HCT116 (cell line): ENCODE measurements at regions not wholly inside any gene's neighbourhood (a gene's known extent, or its start where the extent isn't known, plus 50 kb on each side); places are given as distances from the start of the nearest gene placed in this dataset.

Experiments used
- ATAC-seq: fragments of 200-7000 bp; cut with Tn5 transposase; 2 replicates; pipeline ENCODE4 v1.9.1; 2020; ENCODE audit warnings: mild to moderate bottlenecking, moderate library complexity
- BruUV-seq: library from RNA; stranded (reverse); fragments of 400-500 nt; replicated peaks from 2 replicates; lab custom pipeline; 2021; lab: Mats Ljungman, UMichigan
- CTCF ChIA-PET: fragments of 300-600 bp; sonication (Branson Sonifier 250); formaldehyde crosslinking; loops from one replicate; lab custom pipeline; 2021; ENCODE audit warnings: antibody characterized with exemption; lab: Charles Lee
- POLR2A ChIA-PET: fragments of 300-600, 350-600 bp; sonication (Branson Sonifier 250); formaldehyde crosslinking; loops from one replicate; lab custom pipeline; 2021; ENCODE audit warnings: antibody characterized with exemption; lab: Charles Lee
- RAD21 ChIA-PET, 2 experiments: fragments of 300-600 bp; sonication (Branson Sonifier 250); formaldehyde crosslinking; loops; one replicate each; lab custom pipeline; 2023; ENCODE audit warnings: low total read pairs in 2 of 2; ENCODE audit not compliant: uncharacterized antibody in 2 of 2, unreplicated experiment in 2 of 2, low non-redundant PET in 1 of 2; lab: Charles Lee
- DNase-seq: peaks from one replicate; pipeline ENCODE4 v3.0.0-alpha.2; 2010; ENCODE audit warnings: low read depth, low spot score
- H2AFZ ChIP-seq: fragments of 200-600 bp; shearing (Covaris generic), sonication (generic); 2 replicates; pipeline ENCODE4 v1.6.1; 2017; ENCODE audit warnings: low read depth, mixed run types, mixed read lengths, antibody characterized with exemption, low read length; ENCODE audit not compliant: poor library complexity, severe bottlenecking
- H3K27ac ChIP-seq: 2 replicates; pipeline ENCODE4 v1.5.1; 2012; ENCODE audit warnings: low read depth, low read length
- H3K27me3 ChIP-seq: fragments of 200-600 bp; sonication (generic); 2 replicates; pipeline ENCODE4 v1.6.1; 2016; ENCODE audit warnings: mixed run types, low read length, mixed read lengths; ENCODE audit not compliant: insufficient read depth
- H3K36me3 ChIP-seq, 2 experiments: fragments of 200-500 bp in 1 of 2; fragments of 200-600 bp in 1 of 2; sonication (Bioruptor generic) in 1 of 2; sonication (generic) in 1 of 2; 2 replicates each; pipeline versions ENCODE4 v1.5.1 to v1.6.1; 2014 to 2016; ENCODE audit warnings: low read length in 2 of 2, inconsistent platforms in 1 of 2, mixed read lengths in 1 of 2, mixed run types in 1 of 2; ENCODE audit not compliant: insufficient read depth in 2 of 2, control insufficient read depth in 1 of 2
- H3K4me1 ChIP-seq, 2 experiments: fragments of 200-600 bp in 1 of 2; sonication (generic) in 1 of 2; 2 replicates each; pipeline versions ENCODE4 v1.5.1 to v1.6.1; 2012 to 2017; ENCODE audit warnings: low read length in 2 of 2, inconsistent platforms in 1 of 2, mild to moderate bottlenecking in 1 of 2, mixed read lengths in 1 of 2, mixed run types in 1 of 2, moderate library complexity in 1 of 2; ENCODE audit not compliant: insufficient read depth in 2 of 2, control insufficient read depth in 1 of 2
- H3K4me2 ChIP-seq: fragments of 200-600 bp; sonication (generic); 2 replicates; pipeline ENCODE4 v1.6.1; 2017; ENCODE audit warnings: mixed run types, low read length, mixed read lengths
- H3K4me3 ChIP-seq, 2 experiments: fragments of 200-600 bp in 1 of 2; sonication (generic) in 1 of 2; replicated peaks in 1 of 2; 2 replicates each; pipeline ENCODE4 v1.5.1; 2011 to 2016; ENCODE audit warnings: low read length in 2 of 2, control low read depth in 1 of 2, low read depth in 1 of 2, mild to moderate bottlenecking in 1 of 2, mixed read lengths in 1 of 2, mixed run types in 1 of 2
- H3K79me2 ChIP-seq: fragments of 200-600 bp; sonication (generic); 2 replicates; pipeline ENCODE4 v1.6.1; 2017; ENCODE audit warnings: mild to moderate bottlenecking, mixed run types, low read length, moderate library complexity, mixed read lengths; ENCODE audit not compliant: insufficient read depth
- H3K9ac ChIP-seq: fragments of 200-600 bp; sonication (generic); 2 replicates; pipeline ENCODE4 v1.6.1; 2016; ENCODE audit warnings: low read length, mixed read lengths
- H3K9me2 ChIP-seq: fragments of 200-600 bp; sonication (generic), shearing (Covaris generic); 2 replicates; pipeline ENCODE4 v1.6.1; 2017; ENCODE audit warnings: mixed run types, mild to moderate bottlenecking, moderate library complexity; ENCODE audit not compliant: insufficient read depth
- H3K9me3 ChIP-seq, 2 experiments: fragments of 200-500 bp in 1 of 2; fragments of 200-600 bp in 1 of 2; sonication (Bioruptor generic) in 1 of 2; sonication (generic) in 1 of 2; 2 replicates each; pipeline ENCODE4 v1.6.1; 2014 to 2017; ENCODE audit warnings: low read length in 2 of 2, mixed read lengths in 2 of 2, inconsistent platforms in 1 of 2, low read depth in 1 of 2, mild to moderate bottlenecking in 1 of 2, mixed run types in 1 of 2, moderate library complexity in 1 of 2; ENCODE audit not compliant: control insufficient read depth in 1 of 2, insufficient read depth in 1 of 2
- H4K20me1 ChIP-seq: fragments of 200-600 bp; sonication (generic), shearing (Covaris generic); 2 replicates; pipeline ENCODE4 v1.6.1; 2017; ENCODE audit warnings: mixed run types, mild to moderate bottlenecking, moderate library complexity; ENCODE audit not compliant: insufficient read depth
- CBX3 ChIP-seq: IDR thresholded peaks from 2 replicates; pipeline ENCODE4 v1.6.1; 2012; ENCODE audit warnings: low read depth
- CEBPB ChIP-seq: IDR thresholded peaks from 2 replicates; pipeline ENCODE4 v1.6.1; 2012; ENCODE audit warnings: low read depth
- EGR1 ChIP-seq: IDR thresholded peaks from 2 replicates; pipeline ENCODE4 v1.6.1; 2012; ENCODE audit warnings: low read depth
- ELF1 ChIP-seq: IDR thresholded peaks from 2 replicates; pipeline ENCODE4 v1.6.1; 2012; ENCODE audit warnings: low read depth, borderline replicate concordance
- EZH2phosphoT487 ChIP-seq: fragments of 200-600 bp; IDR thresholded peaks from 2 replicates; pipeline ENCODE4 v1.6.1; 2018; ENCODE audit warnings: antibody characterized with exemption, borderline replicate concordance
- FOSL1 ChIP-seq: IDR thresholded peaks from 2 replicates; pipeline ENCODE4 v1.6.1; 2012; ENCODE audit warnings: low read depth
- POLR2A ChIP-seq: IDR thresholded peaks from 2 replicates; pipeline ENCODE4 v1.7.0; 2011; ENCODE audit warnings: borderline replicate concordance; ENCODE audit not compliant: insufficient read depth, insufficient read length; ENCODE audit errors: extremely low read depth
- POLR2AphosphoS5 ChIP-seq: IDR thresholded peaks from 2 replicates; pipeline ENCODE4 v1.6.1; 2011; ENCODE audit warnings: mild to moderate bottlenecking, low read depth, low read length, moderate library complexity
- RAD21 ChIP-seq: IDR thresholded peaks from 2 replicates; pipeline ENCODE4 v1.6.1; 2012; ENCODE audit warnings: low read depth, mild to moderate bottlenecking
- SIN3A ChIP-seq: IDR thresholded peaks from 2 replicates; pipeline ENCODE4 v1.6.1; 2012; ENCODE audit warnings: low read depth
- SRF ChIP-seq: IDR thresholded peaks from 2 replicates; pipeline ENCODE4 v1.6.1; 2012; ENCODE audit warnings: low read depth
- TCF7L2 ChIP-seq: IDR thresholded peaks from 2 replicates; pipeline ENCODE4 v1.7.0; 2011; ENCODE audit warnings: borderline replicate concordance, inconsistent platforms; ENCODE audit not compliant: insufficient read depth, insufficient read length; ENCODE audit errors: extremely low read depth
- YY1 ChIP-seq: IDR thresholded peaks from 2 replicates; pipeline ENCODE4 v1.6.1; 2011; ENCODE audit warnings: low read length, low read depth, moderate library complexity, mild to moderate bottlenecking; ENCODE audit not compliant: insufficient replicate concordance; ENCODE audit errors: extremely low read depth
- intact Hi-C: fragments of 100-400 bp; cut with micrococcal nuclease; formaldehyde crosslinking; loops from 2 replicates; pipeline ENCODE4 v1.10.0; 2022
- TF ChIP-seq, protein P1 (sequence below): IDR thresholded peaks from 2 replicates; pipeline ENCODE4 v1.6.1; 2012
- TF ChIP-seq, protein P2 (sequence below): IDR thresholded peaks from 2 replicates; pipeline ENCODE4 v1.6.1; 2012; ENCODE audit warnings: low read depth

DNA sequence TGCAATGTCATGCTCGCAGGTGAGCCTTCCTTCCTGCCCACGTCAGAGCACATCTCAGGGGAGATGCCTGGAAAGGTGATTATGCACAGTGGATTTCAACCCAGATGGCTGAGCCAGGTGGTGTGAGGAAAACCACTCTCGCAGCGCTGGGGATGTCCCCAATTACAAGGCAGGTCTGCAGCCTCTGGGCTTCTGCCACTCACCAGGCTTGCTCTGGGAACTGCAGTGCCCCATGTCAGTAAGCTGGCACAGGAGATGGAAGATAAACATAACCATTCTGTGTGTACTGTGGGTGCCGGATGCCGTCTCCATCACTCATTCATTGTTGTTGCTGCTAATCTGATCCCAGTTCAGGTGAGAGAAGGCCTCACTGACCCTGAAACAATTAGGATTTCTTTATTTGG, 222.9 kb upstream of the PITRM1 start:
- Histone ChIP-seq H2AFZ (no peak overlapping the region), H3K9ac (no peak overlapping the region), H3K36me3 (no peaks in the 10 kb centered on the region), H3K4me1 (no peaks in the 10 kb centered on the region), H3K9me2 (no peaks in the 10 kb centered on the region), H3K9me3 (no peaks in the 10 kb centered on the region), H3K27me3 (no peaks in the 10 kb centered on the region), H3K79me2 (no peaks in the 10 kb centered on the region), H3K4me2 (no peak overlapping the region), H3K4me3 (no peak overlapping the region), H3K27ac (no peak overlapping the region), H4K20me1 (no peaks in the 10 kb centered on the region)
- POLR2A ChIA-PET = no interaction called here
- RAD21 ChIA-PET = no interaction called here
- no peak for DNase-seq
- CTCF ChIA-PET = no interaction called here
- no peak for ATAC-seq
- intact Hi-C loops = no loop called here
- BruUV-seq = no TSS peak
- TF ChIP-seq SRF (no peak), CBX3 (no peak), EZH2phosphoT487 (no peak), FOSL1 (no peak), CEBPB (no peak), ELF1 (no peak), SIN3A (no peak), RAD21 (no peak), POLR2AphosphoS5 (no peak), EGR1 (no peak), TCF7L2 (no peak), POLR2A (no peak), YY1 (no peak)
- TF ChIP-seq, protein P1, sequence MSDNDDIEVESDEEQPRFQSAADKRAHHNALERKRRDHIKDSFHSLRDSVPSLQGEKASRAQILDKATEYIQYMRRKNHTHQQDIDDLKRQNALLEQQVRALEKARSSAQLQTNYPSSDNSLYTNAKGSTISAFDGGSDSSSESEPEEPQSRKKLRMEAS = no peak
- TF ChIP-seq, protein P2, sequence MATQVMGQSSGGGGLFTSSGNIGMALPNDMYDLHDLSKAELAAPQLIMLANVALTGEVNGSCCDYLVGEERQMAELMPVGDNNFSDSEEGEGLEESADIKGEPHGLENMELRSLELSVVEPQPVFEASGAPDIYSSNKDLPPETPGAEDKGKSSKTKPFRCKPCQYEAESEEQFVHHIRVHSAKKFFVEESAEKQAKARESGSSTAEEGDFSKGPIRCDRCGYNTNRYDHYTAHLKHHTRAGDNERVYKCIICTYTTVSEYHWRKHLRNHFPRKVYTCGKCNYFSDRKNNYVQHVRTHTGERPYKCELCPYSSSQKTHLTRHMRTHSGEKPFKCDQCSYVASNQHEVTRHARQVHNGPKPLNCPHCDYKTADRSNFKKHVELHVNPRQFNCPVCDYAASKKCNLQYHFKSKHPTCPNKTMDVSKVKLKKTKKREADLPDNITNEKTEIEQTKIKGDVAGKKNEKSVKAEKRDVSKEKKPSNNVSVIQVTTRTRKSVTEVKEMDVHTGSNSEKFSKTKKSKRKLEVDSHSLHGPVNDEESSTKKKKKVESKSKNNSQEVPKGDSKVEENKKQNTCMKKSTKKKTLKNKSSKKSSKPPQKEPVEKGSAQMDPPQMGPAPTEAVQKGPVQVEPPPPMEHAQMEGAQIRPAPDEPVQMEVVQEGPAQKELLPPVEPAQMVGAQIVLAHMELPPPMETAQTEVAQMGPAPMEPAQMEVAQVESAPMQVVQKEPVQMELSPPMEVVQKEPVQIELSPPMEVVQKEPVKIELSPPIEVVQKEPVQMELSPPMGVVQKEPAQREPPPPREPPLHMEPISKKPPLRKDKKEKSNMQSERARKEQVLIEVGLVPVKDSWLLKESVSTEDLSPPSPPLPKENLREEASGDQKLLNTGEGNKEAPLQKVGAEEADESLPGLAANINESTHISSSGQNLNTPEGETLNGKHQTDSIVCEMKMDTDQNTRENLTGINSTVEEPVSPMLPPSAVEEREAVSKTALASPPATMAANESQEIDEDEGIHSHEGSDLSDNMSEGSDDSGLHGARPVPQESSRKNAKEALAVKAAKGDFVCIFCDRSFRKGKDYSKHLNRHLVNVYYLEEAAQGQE = no peak
